ENCODE measurements at regions not wholly inside any gene's neighbourhood (a gene's known extent, or its start where the extent isn't known, plus 50 kb on each side); places are given as distances from the start of the nearest gene placed in this dataset.

DNA sequence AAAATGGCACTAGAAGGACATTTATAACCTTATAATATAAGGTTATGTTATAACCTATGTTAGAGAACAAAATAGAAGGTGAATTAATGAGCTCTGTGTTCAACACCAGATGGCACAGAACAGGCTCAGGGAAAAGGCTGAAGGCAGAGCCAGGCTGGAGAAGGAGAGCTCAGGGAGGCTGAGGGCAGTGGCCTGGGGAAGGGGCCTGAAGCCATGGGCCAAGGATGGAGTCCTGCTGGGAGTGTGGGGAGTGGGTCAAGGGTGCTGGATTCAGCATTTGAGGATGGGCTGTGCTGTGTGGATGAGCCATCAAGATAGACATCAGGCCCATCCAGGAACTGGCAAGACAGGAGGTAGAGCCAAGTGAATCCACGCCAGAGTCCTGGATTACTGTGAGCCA is 218.8 kb downstream of the ZNF248 start (continued):
- TF ChIP-seq EZH2 (IDR thresholded peaks at IDR 0.05; ENCODE audit: low read depth, unreplicated experiment): no peak
- TF ChIP-seq JUNB (IDR thresholded peaks at IDR 0.05; ENCODE audit: unreplicated experiment): no peak
- TF ChIP-seq NANOG (IDR thresholded peaks at IDR 0.05; ENCODE audit: borderline replicate concordance): no peak
- TF ChIP-seq STAT1 (IDR thresholded peaks at IDR 0.05; ENCODE audit: unreplicated experiment): no peak

DNA sequence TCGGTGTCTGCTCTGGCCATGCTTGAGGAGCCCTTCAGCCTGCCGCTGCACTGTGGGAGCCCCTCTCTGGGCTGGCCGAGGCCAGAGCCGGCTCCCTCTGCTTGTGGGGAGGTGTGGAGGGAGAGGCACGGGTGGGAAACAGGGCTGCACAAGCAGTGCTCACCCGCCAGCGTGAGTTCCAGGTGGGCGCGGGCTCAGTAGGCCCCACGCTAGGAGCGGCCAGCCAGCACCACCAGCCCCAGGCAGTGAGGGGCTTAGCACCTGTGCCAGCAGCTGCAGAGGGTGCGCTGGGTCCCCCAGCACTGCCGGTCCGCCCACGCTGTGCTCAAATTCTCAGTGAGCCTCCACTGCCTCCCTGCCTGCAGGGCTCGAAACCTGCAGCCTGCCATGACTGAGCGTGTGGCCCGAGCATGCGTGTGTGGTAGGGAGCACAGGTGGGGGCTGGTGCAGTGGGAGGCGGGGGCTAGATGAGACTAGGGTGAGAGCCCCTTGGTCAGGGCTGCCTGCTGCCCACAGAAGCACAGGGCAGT is 223.0 kb downstream of the ZNF248 start:
- Histone ChIP-seq H4K20me1 (replicated peaks; ENCODE audit: insufficient read depth) (no peaks in the 10 kb centered on the region), H3K4me2 (no peak overlapping the region), H3K27ac (ENCODE audit: low read depth) (no peak overlapping the region), H3K9me2 (ENCODE audit: insufficient read depth) (no peaks in the 10 kb centered on the region), H3K4me3 (no peak overlapping the region), H3K4me1 (ENCODE audit: insufficient read depth) (no peaks in the 10 kb centered on the region), H3K79me2 (replicated peaks; ENCODE audit: insufficient read depth) (no peaks in the 10 kb centered on the region), H3F3A (replicated peaks; ENCODE audit: low read depth) (no peaks in the 10 kb centered on the region), H2AFZ (no peak overlapping the region), H3K36me3 (ENCODE audit: insufficient read depth) (0 out of 2 replicates have a peak, but pooled peaks cover 5% of the 10 kb centered on the region), H3K27me3 (ENCODE audit: insufficient read depth) (no peaks in the 10 kb centered on the region)
- no peak for DNase-seq (ENCODE audit: low spot score)
- Mint-ChIP-seq H3K4me1 (no peaks in the 10 kb centered on the region), H3K27ac (no peak overlapping the region), H3K9me3 (peaks cover 96% of the 10 kb centered on the region), H3K27me3 (ENCODE audit: insufficient read depth, low read depth, poor library complexity) (peaks cover 5% of the 10 kb centered on the region), H3K4me3 (no peak overlapping the region), H3K36me3 (ENCODE audit: low read depth) (peaks cover 54% of the 10 kb centered on the region)
- no peak for ATAC-seq
- TF ChIP-seq EZH2 (IDR thresholded peaks at IDR 0.05; ENCODE audit: low read depth, unreplicated experiment) (no peak), POLR2AphosphoS5 (IDR thresholded peaks at IDR 0.05; ENCODE audit: low read depth) (no peak), NANOG (IDR thresholded peaks at IDR 0.05; ENCODE audit: borderline replicate concordance) (no peak), STAT1 (IDR thresholded peaks at IDR 0.05; ENCODE audit: unreplicated experiment) (no peak), ZNF114 (CRISPR knock-in tag; IDR thresholded peaks at IDR 0.05) (no peak), EZH2phosphoT487 (IDR thresholded peaks at IDR 0.05; ENCODE audit: unreplicated experiment) (no peak), JUNB (IDR thresholded peaks at IDR 0.05; ENCODE audit: unreplicated experiment) (no peak), ZNF331 (CRISPR knock-in tag; IDR thresholded peaks at IDR 0.05; ENCODE audit: low read depth) (no peak)
- TF ChIP-seq, protein P1, sequence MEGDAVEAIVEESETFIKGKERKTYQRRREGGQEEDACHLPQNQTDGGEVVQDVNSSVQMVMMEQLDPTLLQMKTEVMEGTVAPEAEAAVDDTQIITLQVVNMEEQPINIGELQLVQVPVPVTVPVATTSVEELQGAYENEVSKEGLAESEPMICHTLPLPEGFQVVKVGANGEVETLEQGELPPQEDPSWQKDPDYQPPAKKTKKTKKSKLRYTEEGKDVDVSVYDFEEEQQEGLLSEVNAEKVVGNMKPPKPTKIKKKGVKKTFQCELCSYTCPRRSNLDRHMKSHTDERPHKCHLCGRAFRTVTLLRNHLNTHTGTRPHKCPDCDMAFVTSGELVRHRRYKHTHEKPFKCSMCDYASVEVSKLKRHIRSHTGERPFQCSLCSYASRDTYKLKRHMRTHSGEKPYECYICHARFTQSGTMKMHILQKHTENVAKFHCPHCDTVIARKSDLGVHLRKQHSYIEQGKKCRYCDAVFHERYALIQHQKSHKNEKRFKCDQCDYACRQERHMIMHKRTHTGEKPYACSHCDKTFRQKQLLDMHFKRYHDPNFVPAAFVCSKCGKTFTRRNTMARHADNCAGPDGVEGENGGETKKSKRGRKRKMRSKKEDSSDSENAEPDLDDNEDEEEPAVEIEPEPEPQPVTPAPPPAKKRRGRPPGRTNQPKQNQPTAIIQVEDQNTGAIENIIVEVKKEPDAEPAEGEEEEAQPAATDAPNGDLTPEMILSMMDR (conservative IDR thresholded peaks at IDR 0.05; ENCODE audit: low read depth in 2 of 2): no peak
- TF ChIP-seq, protein P2, sequence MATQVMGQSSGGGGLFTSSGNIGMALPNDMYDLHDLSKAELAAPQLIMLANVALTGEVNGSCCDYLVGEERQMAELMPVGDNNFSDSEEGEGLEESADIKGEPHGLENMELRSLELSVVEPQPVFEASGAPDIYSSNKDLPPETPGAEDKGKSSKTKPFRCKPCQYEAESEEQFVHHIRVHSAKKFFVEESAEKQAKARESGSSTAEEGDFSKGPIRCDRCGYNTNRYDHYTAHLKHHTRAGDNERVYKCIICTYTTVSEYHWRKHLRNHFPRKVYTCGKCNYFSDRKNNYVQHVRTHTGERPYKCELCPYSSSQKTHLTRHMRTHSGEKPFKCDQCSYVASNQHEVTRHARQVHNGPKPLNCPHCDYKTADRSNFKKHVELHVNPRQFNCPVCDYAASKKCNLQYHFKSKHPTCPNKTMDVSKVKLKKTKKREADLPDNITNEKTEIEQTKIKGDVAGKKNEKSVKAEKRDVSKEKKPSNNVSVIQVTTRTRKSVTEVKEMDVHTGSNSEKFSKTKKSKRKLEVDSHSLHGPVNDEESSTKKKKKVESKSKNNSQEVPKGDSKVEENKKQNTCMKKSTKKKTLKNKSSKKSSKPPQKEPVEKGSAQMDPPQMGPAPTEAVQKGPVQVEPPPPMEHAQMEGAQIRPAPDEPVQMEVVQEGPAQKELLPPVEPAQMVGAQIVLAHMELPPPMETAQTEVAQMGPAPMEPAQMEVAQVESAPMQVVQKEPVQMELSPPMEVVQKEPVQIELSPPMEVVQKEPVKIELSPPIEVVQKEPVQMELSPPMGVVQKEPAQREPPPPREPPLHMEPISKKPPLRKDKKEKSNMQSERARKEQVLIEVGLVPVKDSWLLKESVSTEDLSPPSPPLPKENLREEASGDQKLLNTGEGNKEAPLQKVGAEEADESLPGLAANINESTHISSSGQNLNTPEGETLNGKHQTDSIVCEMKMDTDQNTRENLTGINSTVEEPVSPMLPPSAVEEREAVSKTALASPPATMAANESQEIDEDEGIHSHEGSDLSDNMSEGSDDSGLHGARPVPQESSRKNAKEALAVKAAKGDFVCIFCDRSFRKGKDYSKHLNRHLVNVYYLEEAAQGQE (IDR thresholded peaks at IDR 0.05; ENCODE audit: unreplicated experiment): no peak
- TF ChIP-seq, protein P3, sequence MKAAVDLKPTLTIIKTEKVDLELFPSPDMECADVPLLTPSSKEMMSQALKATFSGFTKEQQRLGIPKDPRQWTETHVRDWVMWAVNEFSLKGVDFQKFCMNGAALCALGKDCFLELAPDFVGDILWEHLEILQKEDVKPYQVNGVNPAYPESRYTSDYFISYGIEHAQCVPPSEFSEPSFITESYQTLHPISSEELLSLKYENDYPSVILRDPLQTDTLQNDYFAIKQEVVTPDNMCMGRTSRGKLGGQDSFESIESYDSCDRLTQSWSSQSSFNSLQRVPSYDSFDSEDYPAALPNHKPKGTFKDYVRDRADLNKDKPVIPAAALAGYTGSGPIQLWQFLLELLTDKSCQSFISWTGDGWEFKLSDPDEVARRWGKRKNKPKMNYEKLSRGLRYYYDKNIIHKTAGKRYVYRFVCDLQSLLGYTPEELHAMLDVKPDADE (IDR thresholded peaks at IDR 0.05): no peak
- TF ChIP-seq, protein P4, sequence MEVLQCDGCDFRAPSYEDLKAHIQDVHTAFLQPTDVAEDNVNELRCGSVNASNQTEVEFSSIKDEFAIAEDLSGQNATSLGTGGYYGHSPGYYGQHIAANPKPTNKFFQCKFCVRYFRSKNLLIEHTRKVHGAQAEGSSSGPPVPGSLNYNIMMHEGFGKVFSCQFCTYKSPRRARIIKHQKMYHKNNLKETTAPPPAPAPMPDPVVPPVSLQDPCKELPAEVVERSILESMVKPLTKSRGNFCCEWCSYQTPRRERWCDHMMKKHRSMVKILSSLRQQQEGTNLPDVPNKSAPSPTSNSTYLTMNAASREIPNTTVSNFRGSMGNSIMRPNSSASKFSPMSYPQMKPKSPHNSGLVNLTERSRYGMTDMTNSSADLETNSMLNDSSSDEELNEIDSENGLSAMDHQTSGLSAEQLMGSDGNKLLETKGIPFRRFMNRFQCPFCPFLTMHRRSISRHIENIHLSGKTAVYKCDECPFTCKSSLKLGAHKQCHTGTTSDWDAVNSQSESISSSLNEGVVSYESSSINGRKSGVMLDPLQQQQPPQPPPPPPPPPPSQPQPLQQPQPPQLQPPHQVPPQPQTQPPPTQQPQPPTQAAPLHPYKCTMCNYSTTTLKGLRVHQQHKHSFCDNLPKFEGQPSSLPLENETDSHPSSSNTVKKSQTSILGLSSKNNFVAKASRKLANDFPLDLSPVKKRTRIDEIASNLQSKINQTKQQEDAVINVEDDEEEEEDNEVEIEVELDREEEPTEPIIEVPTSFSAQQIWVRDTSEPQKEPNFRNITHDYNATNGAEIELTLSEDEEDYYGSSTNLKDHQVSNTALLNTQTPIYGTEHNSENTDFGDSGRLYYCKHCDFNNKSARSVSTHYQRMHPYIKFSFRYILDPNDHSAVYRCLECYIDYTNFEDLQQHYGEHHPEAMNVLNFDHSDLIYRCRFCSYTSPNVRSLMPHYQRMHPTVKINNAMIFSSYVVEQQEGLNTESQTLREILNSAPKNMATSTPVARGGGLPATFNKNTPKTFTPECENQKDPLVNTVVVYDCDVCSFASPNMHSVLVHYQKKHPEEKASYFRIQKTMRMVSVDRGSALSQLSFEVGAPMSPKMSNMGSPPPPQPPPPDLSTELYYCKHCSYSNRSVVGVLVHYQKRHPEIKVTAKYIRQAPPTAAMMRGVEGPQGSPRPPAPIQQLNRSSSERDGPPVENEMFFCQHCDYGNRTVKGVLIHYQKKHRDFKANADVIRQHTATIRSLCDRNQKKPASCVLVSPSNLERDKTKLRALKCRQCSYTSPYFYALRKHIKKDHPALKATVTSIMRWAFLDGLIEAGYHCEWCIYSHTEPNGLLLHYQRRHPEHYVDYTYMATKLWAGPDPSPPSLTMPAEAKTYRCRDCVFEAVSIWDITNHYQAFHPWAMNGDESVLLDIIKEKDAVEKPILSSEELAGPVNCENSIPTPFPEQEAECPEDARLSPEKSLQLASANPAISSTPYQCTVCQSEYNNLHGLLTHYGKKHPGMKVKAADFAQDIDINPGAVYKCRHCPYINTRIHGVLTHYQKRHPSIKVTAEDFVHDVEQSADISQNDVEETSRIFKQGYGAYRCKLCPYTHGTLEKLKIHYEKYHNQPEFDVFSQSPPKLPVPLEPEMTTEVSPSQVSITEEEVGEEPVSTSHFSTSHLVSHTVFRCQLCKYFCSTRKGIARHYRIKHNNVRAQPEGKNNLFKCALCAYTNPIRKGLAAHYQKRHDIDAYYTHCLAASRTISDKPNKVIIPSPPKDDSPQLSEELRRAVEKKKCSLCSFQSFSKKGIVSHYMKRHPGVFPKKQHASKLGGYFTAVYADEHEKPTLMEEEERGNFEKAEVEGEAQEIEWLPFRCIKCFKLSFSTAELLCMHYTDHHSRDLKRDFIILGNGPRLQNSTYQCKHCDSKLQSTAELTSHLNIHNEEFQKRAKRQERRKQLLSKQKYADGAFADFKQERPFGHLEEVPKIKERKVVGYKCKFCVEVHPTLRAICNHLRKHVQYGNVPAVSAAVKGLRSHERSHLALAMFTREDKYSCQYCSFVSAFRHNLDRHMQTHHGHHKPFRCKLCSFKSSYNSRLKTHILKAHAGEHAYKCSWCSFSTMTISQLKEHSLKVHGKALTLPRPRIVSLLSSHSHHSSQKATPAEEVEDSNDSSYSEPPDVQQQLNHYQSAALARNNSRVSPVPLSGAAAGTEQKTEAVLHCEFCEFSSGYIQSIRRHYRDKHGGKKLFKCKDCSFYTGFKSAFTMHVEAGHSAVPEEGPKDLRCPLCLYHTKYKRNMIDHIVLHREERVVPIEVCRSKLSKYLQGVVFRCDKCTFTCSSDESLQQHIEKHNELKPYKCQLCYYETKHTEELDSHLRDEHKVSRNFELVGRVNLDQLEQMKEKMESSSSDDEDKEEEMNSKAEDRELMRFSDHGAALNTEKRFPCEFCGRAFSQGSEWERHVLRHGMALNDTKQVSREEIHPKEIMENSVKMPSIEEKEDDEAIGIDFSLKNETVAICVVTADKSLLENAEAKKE (CRISPR knock-in tag; IDR thresholded peaks at IDR 0.05): no peak
